Kidney tubule cell (primary cell): ENCODE measurements at regions not wholly inside any gene's neighbourhood (a gene's known extent, or its start where the extent isn't known, plus 50 kb on each side); places are given as distances from the start of the nearest gene placed in this dataset.
"Not testable (repeated sequence)": the region's sequence is repeated elsewhere in the genome, so short reads cannot be mapped to it uniquely, and the experiment has no call there.

ENCODE experiments used
- DNase-seq: peaks from one replicate; pipeline ENCODE4 v3.0.0-alpha.2; 2018; ENCODE audit warnings: low spot score

GRCh38 chr17:62150471-62150870 lies 85.4 kb upstream of the MED13 start:
- no peak for DNase-seq

- DNase-seq, result no peak
Measured at GRCh38 chr17:62149961-62150360, 84.9 kb upstream of the MED13 start.

GRCh38 chr17:62147284-62147683 lies 82.2 kb upstream of the MED13 start:
- no peak for DNase-seq

GRCh38 chr17:62140836-62141235 lies 75.8 kb upstream of the MED13 start:
- DNase-seq, result no peak

- DNase-seq, result no peak
Measured at GRCh38 chr17:62140376-62140775, 75.3 kb upstream of the MED13 start.

- not testable (repeated sequence) for DNase-seq
Measured at GRCh38 chr17:62139690-62140354, 74.7 kb upstream of the MED13 start.

- DNase-seq, result no peak
Measured at GRCh38 chr17:62139141-62139540, 74.1 kb upstream of the MED13 start.

GRCh38 chr17:62138676-62139121 lies 73.6 kb upstream of the MED13 start:
- peak; percentile 37 for DNase-seq

GRCh38 chr17:62137734-62138624 lies 72.9 kb upstream of the MED13 start:
- DNase-seq, result not testable (repeated sequence)

- DNase-seq, result not testable (repeated sequence)
Measured at GRCh38 chr17:62137013-62137733, 72.1 kb upstream of the MED13 start.

- no peak for DNase-seq
Measured at GRCh38 chr17:62135742-62136141, 70.7 kb upstream of the MED13 start.

- DNase-seq, result not testable (repeated sequence)
Measured at GRCh38 chr17:62135096-62135495, 70.0 kb upstream of the MED13 start.

GRCh38 chr17:62134397-62134796 lies 69.3 kb upstream of the MED13 start:
- DNase-seq, result no peak

GRCh38 chr17:62131271-62131670 lies 66.2 kb upstream of the MED13 start:
- not testable (repeated sequence) for DNase-seq

- no peak for DNase-seq
Measured at GRCh38 chr17:62130739-62131138, 65.7 kb upstream of the MED13 start.

- DNase-seq, result no peak
Measured at GRCh38 chr17:62126292-62126691, 61.2 kb upstream of the MED13 start.

- no peak for DNase-seq
Measured at GRCh38 chr17:62125307-62125706, 60.2 kb upstream of the MED13 start.

GRCh38 chr17:62121025-62121730 lies 56.1 kb upstream of the MED13 start:
- DNase-seq, result no peak

- no peak for DNase-seq
Measured at GRCh38 chr17:62119373-62119772, 54.3 kb upstream of the MED13 start.
